Right atrium auricular region (tissue), 2 donors: ENCODE measurements at regions not wholly inside any gene's neighbourhood (a gene's known extent, or its start where the extent isn't known, plus 50 kb on each side); places are given as distances from the start of the nearest gene placed in this dataset.

Source experiments
- DNase-seq: peaks from one replicate; pipeline ENCODE4 v3.0.0-alpha.2; 2019; ENCODE audit warnings: low spot score
- H3K27ac ChIP-seq, 2 donors: fragments of 200-600 bp; sonication (generic); 1 replicate in 1 of 2; 2 replicates in 1 of 2; pipeline ENCODE4 v1.5.1; 2016 to 2019
- H3K27me3 ChIP-seq, 2 donors: fragments of 200-600 bp; sonication (generic); one replicate each; pipeline versions ENCODE4 v1.5.1 to v1.6.0; 2017 to 2019
- H3K36me3 ChIP-seq: fragments of 200-600 bp; sonication (generic); one replicate; pipeline ENCODE4 v1.5.1; 2016
- H3K4me1 ChIP-seq, 2 donors: fragments of 200-600 bp; sonication (generic); one replicate each; pipeline versions ENCODE4 v1.5.1 to v1.6.0; 2017 to 2019
- H3K4me3 ChIP-seq, 2 donors: fragments of 200-600 bp; sonication (generic); 1 replicate in 1 of 2; 2 replicates in 1 of 2; pipeline ENCODE4 v1.5.1; 2017 to 2019; ENCODE audit warnings: mild to moderate bottlenecking in 1 of 2, moderate library complexity in 1 of 2
- H3K9me3 ChIP-seq, 2 donors: fragments of 200-600 bp; sonication (generic); one replicate each; pipeline ENCODE4 v1.5.1; 2019
- TF ChIP-seq, protein P1 (sequence below), 2 donors: fragments of 200-600 bp; sonication (generic); IDR thresholded peaks; one replicate each; pipeline ENCODE4 v1.5.1; 2019; ENCODE audit warnings: antibody characterized with exemption in 2 of 2

DNA sequence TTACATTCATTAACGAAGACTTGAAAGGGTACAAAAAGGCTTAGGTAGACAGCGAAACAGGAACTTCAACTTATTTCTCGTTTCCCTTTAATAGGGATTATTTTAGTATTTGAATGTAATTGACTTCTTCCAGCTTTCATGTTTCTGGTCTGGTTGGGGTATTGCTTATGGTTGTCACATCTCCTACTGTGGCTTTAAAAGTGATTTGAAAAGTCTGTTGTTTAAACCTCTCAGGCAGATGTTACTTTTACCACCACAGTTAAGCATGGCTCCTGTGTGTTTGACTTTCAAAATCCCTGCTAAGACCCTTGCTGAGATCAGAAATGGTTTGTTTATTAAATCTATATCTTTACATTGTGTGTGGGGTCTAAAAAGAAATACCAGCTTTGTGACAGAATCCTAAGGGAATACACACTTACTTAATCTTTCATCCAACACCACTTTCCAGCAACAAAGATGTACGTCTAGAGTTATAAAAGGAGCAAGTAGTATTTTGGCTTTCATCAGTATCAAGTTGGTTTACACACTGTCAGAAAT lies 661.2 kb downstream of the FAT4 start:
- Histone ChIP-seq H3K36me3 (no peaks in the 10 kb centered on the region), H3K27me3 (no peaks in the 10 kb centered on the region), H3K4me3 (no peak overlapping the region), H3K9me3 (no peaks in the 10 kb centered on the region), H3K4me1 (no peaks in the 10 kb centered on the region), H3K27ac (no peak overlapping the region)
- TF ChIP-seq, protein P1, sequence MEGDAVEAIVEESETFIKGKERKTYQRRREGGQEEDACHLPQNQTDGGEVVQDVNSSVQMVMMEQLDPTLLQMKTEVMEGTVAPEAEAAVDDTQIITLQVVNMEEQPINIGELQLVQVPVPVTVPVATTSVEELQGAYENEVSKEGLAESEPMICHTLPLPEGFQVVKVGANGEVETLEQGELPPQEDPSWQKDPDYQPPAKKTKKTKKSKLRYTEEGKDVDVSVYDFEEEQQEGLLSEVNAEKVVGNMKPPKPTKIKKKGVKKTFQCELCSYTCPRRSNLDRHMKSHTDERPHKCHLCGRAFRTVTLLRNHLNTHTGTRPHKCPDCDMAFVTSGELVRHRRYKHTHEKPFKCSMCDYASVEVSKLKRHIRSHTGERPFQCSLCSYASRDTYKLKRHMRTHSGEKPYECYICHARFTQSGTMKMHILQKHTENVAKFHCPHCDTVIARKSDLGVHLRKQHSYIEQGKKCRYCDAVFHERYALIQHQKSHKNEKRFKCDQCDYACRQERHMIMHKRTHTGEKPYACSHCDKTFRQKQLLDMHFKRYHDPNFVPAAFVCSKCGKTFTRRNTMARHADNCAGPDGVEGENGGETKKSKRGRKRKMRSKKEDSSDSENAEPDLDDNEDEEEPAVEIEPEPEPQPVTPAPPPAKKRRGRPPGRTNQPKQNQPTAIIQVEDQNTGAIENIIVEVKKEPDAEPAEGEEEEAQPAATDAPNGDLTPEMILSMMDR (IDR thresholded peaks at IDR 0.05) = no peak
- DNase-seq = no peak

DNA sequence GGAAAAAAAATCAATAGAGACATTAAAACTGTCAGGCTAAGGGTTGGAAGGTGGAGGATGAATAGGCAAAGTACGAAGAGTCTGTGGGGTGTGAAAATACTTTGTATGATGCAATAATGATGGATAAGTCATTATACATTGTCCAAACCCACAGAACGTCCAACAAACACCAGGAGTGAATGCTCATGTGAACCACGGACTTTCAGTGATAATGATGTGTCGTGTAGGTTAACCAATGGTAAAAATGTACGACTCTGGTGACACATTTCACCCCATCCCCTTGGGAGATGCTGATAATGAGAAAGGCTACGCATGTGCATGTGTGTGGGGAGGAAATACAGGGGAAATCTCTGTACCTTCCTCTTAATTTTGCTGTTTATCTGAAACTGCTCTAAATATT lies 665.2 kb downstream of the FAT4 start:
- TF ChIP-seq, protein P1 (IDR thresholded peaks at IDR 0.05) = no peak
- H3K27me3 ChIP-seq = no peaks in the 10 kb centered on the region
- no peaks in the 10 kb centered on the region for H3K9me3 ChIP-seq
- H3K4me1 ChIP-seq = no peaks in the 10 kb centered on the region
- no peaks in the 10 kb centered on the region for H3K36me3 ChIP-seq
- no peak overlapping the region for H3K27ac ChIP-seq
- no peak overlapping the region for H3K4me3 ChIP-seq
- no peak for DNase-seq

DNA sequence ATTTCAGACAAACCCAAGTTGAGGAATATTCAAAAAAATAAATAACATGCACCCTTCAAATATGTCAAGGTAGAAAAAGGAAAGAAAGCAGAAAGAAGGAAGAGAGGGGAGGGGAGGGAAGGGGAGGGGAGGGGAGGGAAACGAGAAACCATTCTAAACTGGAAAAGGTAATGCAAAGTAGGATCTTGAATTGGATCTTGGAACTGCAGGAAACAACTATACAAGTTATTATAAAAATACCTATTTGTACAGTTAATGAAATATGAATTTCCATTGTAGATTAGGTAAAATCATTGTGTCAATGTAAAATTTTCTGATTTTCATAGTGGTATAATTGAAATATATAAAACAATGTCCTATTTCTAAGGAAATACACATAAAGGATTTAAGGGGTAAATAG lies 668.4 kb downstream of the FAT4 start:
- Histone ChIP-seq H3K27me3 (no peaks in the 10 kb centered on the region), H3K27ac (no peak overlapping the region), H3K36me3 (no peaks in the 10 kb centered on the region), H3K9me3 (no peaks in the 10 kb centered on the region), H3K4me1 (no peaks in the 10 kb centered on the region), H3K4me3 (no peak overlapping the region)
- DNase-seq = no peak
- TF ChIP-seq, protein P1 (IDR thresholded peaks at IDR 0.05) = no peak

DNA sequence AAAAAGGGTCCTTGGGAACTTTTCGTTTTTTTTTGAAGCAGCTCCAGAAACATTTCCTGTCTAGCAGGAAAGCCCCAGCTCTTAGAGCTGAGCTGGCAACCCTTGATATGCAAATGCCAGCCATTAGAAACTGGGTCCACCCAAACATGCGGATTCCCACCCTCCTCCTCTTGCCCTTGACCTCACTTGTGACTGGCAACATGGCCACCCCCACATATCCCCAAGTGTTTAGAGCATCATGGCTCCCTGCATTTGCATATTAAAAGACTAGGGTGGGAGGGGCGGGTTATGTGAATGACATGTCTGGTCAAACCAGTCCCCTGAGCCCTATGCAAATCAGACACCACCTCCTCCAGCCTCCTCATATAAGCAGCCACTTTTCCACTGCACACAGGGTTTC lies 671.1 kb downstream of the FAT4 start:
- no peaks in the 10 kb centered on the region for H3K4me1 ChIP-seq
- no peak overlapping the region for H3K4me3 ChIP-seq
- DNase-seq = no peak
- TF ChIP-seq, protein P1 (IDR thresholded peaks at IDR 0.05) = no peak
- no peaks in the 10 kb centered on the region for H3K36me3 ChIP-seq
- H3K9me3 ChIP-seq = no peaks in the 10 kb centered on the region
- no peaks in the 10 kb centered on the region for H3K27me3 ChIP-seq
- no peak overlapping the region for H3K27ac ChIP-seq

DNA sequence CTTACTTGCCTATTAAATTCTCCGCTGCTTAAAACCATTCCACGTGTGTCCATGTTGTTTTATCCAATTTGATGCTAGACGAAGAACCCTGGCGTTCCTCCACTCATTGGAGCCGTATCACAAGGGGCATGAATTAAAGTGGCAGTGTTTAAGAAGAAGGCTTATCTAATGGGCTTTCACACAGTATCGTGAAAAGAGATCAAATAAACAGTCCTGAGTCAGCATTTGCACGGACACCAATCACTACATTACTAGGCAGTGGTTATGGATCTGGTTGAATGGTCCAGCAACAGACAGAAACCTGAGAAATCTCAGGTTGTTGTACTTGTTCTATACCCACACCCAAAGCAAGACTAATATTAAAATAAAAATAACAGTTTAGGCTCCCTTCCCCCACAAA lies 671.6 kb downstream of the FAT4 start:
- Histone ChIP-seq H3K27ac (no peak overlapping the region), H3K4me3 (no peak overlapping the region), H3K27me3 (no peaks in the 10 kb centered on the region), H3K9me3 (no peaks in the 10 kb centered on the region), H3K4me1 (no peaks in the 10 kb centered on the region), H3K36me3 (no peaks in the 10 kb centered on the region)
- DNase-seq = no peak
- TF ChIP-seq, protein P1 (IDR thresholded peaks at IDR 0.05) = no peak

DNA sequence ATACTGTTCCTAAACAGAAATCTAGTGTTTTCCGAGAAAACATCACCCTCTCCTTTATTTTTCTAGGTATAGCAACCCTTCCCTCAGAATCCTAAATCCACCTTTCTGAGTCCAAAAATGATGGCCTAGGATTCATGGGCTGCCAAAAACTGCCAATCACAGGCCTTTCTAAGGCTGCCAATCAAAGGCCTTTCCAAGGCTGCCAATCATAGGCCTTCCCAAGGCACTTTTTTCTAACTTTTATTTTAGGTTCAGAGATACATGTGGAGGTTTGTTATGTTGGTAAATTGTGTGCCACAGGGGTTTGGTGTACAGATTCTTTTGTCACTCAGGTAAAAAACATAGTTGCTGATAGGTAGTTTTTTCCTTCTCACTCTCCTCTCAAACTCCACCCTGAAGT lies 673.7 kb downstream of the FAT4 start:
- Histone ChIP-seq H3K9me3 (no peaks in the 10 kb centered on the region), H3K4me3 (no peak overlapping the region), H3K27me3 (no peaks in the 10 kb centered on the region), H3K36me3 (no peaks in the 10 kb centered on the region), H3K4me1 (no peaks in the 10 kb centered on the region), H3K27ac (no peak overlapping the region)
- no peak for DNase-seq
- TF ChIP-seq, protein P1 (IDR thresholded peaks at IDR 0.05) = no peak
